K562 (cell line): ENCODE measurements at regions not wholly inside any gene's neighbourhood (a gene's known extent, or its start where the extent isn't known, plus 50 kb on each side); places are given as distances from the start of the nearest gene placed in this dataset.
A peak's percentile ranks its signal among the peaks of the same experiment; 100 is the strongest.

Experiments
- ATAC-seq: fragments of 200-7000 bp; cut with Tn5 transposase; 3 replicates; pipeline ENCODE4 v1.9.1; 2020; ENCODE audit warnings: moderate library complexity
- BruUV-seq: library from RNA; stranded (reverse); fragments of 400-500 nt; replicated peaks from 2 replicates; lab custom pipeline; 2021; lab: Mats Ljungman, UMichigan
- CTCF ChIA-PET: fragments of 300-600 bp; formaldehyde crosslinking; extraction: SDS; loops from one replicate; lab custom pipeline; 2021; ENCODE audit warnings: low intra/inter-chr PET ratio; lab: Yijun Ruan, JAX
- POLR2A ChIA-PET: fragments of 300-600, 350-650 bp; sonication (Branson Sonifier 250); formaldehyde crosslinking; extraction: SDS; loops from one replicate; lab custom pipeline; 2021; ENCODE audit warnings: antibody characterized with exemption, inconsistent platforms; lab: Yijun Ruan, JAX
- DNase-seq, 4 experiments: peaks; one replicate each; pipeline versions ENCODE4 v3.0.0 to v3.0.0-alpha.2; 2011 to 2018; ENCODE audit warnings: low spot score in 3 of 4, mixed read lengths in 3 of 4; ENCODE audit errors: extremely low read depth in 1 of 4
- FAIRE-seq: peaks from 2 replicates; lab custom pipeline; 2011; peaks lifted over from hg19 to GRCh38; lab: Jason Lieb, UNC
- H2AFZ ChIP-seq: 2 replicates; pipeline ENCODE4 v1.6.0; 2011; ENCODE audit warnings: low read depth, low read length, control low read depth, inconsistent platforms
- H3K27ac ChIP-seq: fragments of 200-600 bp; 3 replicates; pipeline ENCODE4 v1.8.0; 2011; ENCODE audit warnings: low read depth, mild to moderate bottlenecking, control low read depth, inconsistent platforms, low read length, moderate library complexity, mixed read lengths; ENCODE audit errors: extremely low read depth
- H3K27me3 ChIP-seq, 2 experiments: fragments of 300-600 bp in 1 of 2; 2 replicates in 1 of 2; 3 replicates in 1 of 2; pipeline versions ENCODE4 v1.6.0 to v1.8.0; 2011; ENCODE audit warnings: inconsistent platforms in 2 of 2, low read length in 2 of 2, mild to moderate bottlenecking in 1 of 2, mixed read lengths in 1 of 2, moderate library complexity in 1 of 2; ENCODE audit not compliant: control insufficient read depth in 2 of 2, insufficient read depth in 2 of 2
- H3K36me3 ChIP-seq: fragments of 300-600 bp; 3 replicates; pipeline ENCODE4 v1.8.0; 2011; ENCODE audit warnings: mild to moderate bottlenecking, low read length, inconsistent platforms; ENCODE audit not compliant: control insufficient read depth, insufficient read depth
- H3K4me1 ChIP-seq, 2 experiments: fragments of 200-600 bp in 1 of 2; replicated peaks in 1 of 2; 2 replicates in 1 of 2; 3 replicates in 1 of 2; pipeline versions ENCODE4 v1.5.1 to v1.8.0; 2011; ENCODE audit warnings: inconsistent platforms in 2 of 2, low read length in 2 of 2, mild to moderate bottlenecking in 1 of 2, mixed read lengths in 1 of 2, moderate library complexity in 1 of 2; ENCODE audit not compliant: control insufficient read depth in 2 of 2, insufficient read depth in 2 of 2
- H3K4me2 ChIP-seq: 2 replicates; pipeline ENCODE4 v1.6.1; 2011; ENCODE audit warnings: low read length, control low read depth, inconsistent platforms, mixed read lengths; ENCODE audit not compliant: insufficient read depth
- H3K4me3 ChIP-seq: fragments of 200-600 bp; sonication (generic), shearing (Covaris generic); 2 replicates; pipeline ENCODE4 v1.5.1; 2016; ENCODE audit warnings: control low read depth, inconsistent platforms
- H3K79me2 ChIP-seq: fragments of 200-600 bp; 3 replicates; pipeline ENCODE4 v1.8.0; 2011; ENCODE audit warnings: low read length, inconsistent platforms; ENCODE audit not compliant: control insufficient read depth, insufficient read depth
- H3K9ac ChIP-seq, 2 experiments: 2 replicates each; pipeline versions ENCODE4 v1.6.0 to v1.6.1; 2011; ENCODE audit warnings: low read depth in 2 of 2, low read length in 2 of 2, control low read depth in 1 of 2, inconsistent platforms in 1 of 2, mild to moderate bottlenecking in 1 of 2, mixed read lengths in 1 of 2; ENCODE audit not compliant: insufficient read depth in 1 of 2
- H3K9me1 ChIP-seq: one replicate; pipeline ENCODE4 v1.6.0; 2011; ENCODE audit warnings: inconsistent platforms, mild to moderate bottlenecking, low read length, moderate library complexity; ENCODE audit not compliant: control insufficient read depth, insufficient read depth
- H3K9me3 ChIP-seq: replicated peaks from 2 replicates; pipeline ENCODE4 v1.5.1; 2011; ENCODE audit warnings: low read depth, low read length, inconsistent platforms; ENCODE audit not compliant: control insufficient read depth, insufficient read depth
- H4K20me1 ChIP-seq: replicated peaks from 2 replicates; pipeline ENCODE4 v1.6.1; 2011; ENCODE audit warnings: low read length, inconsistent platforms, mixed read lengths; ENCODE audit not compliant: control insufficient read depth, insufficient read depth
- ARID3B ChIP-seq: fragments of 250-450 bp; sonication (Bioruptor Pico); IDR thresholded peaks from 2 replicates; pipeline ENCODE4 v1.4.0; 2020; ENCODE audit warnings: borderline replicate concordance
- C11orf30 ChIP-seq: fragments of 450-650 bp; IDR thresholded peaks from 2 replicates; pipeline ENCODE4 v1.6.1; 2016; ENCODE audit warnings: low read depth, mild to moderate bottlenecking
- ELK1 ChIP-seq: sonication (generic); formaldehyde crosslinking; IDR thresholded peaks from 2 replicates; pipeline ENCODE4 v1.8.1; 2022; ENCODE audit warnings: missing genetic modification reagents
- FOXK2 ChIP-seq, 2 experiments: fragments of 450-650 bp; IDR thresholded peaks in 1 of 2; conservative IDR thresholded peaks in 1 of 2; 2 replicates each; pipeline ENCODE4 v1.6.1; 2016; ENCODE audit warnings: low read depth in 2 of 2, mild to moderate bottlenecking in 1 of 2
- FOXM1 ChIP-seq, 2 experiments: fragments of 450-650 bp in 1 of 2; sonication (generic) in 1 of 2; formaldehyde crosslinking in 1 of 2; IDR thresholded peaks; 2 replicates each; pipeline versions ENCODE4 v1.6.1 to v1.9.0; 2017 to 2022; ENCODE audit warnings: low read depth in 2 of 2, mild to moderate bottlenecking in 2 of 2, missing genetic modification reagents in 1 of 2, moderate library complexity in 1 of 2
- MAFF ChIP-seq: IDR thresholded peaks from 2 replicates; pipeline ENCODE4 v1.6.1; 2012; ENCODE audit warnings: low read length, improper control_type of control experiment
- MAFG ChIP-seq: fragments of 450-650 bp; conservative IDR thresholded peaks from 2 replicates; pipeline ENCODE4 v1.6.1; 2016; ENCODE audit warnings: missing genetic modification characterization, missing compliant biosample characterization
- MAFK ChIP-seq: IDR thresholded peaks from 2 replicates; pipeline ENCODE4 v1.6.1; 2011; ENCODE audit warnings: low read length, improper control_type of control experiment
- ZNF316 ChIP-seq: fragments of 450-650 bp; IDR thresholded peaks from 2 replicates; pipeline ENCODE4 v1.6.1; 2016
- ZNF384 ChIP-seq: IDR thresholded peaks from 2 replicates; pipeline ENCODE4 v1.6.1; 2012; ENCODE audit warnings: low read depth, low read length, improper control_type of control experiment
- WGBS: fragments of 100-300 bp; shearing (Covaris generic); methylation state at CpG from one replicate; pipeline ENCODE4 v1.1.6; 2016; ENCODE audit warnings: low coverage, mixed read lengths; ENCODE audit not compliant: insufficient coverage; ENCODE audit errors: missing lambda C conversion rate; 5-methylcytosine and 5-hydroxymethylcytosine counted together
- in situ Hi-C: fragments of 300-500 bp; cut with MboI; formaldehyde crosslinking; loops from 4 replicates; pipeline ENCODE4 v1.15.0; 2018; ENCODE audit warnings: inconsistent platforms, mixed read lengths
- intact Hi-C: fragments of 100-400 bp; cut with micrococcal nuclease; formaldehyde crosslinking; loops from 2 replicates; pipeline ENCODE4 v1.14.2; 2022

- TF ChIP-seq ZNF384 (no peak), FOXK2 (conservative IDR thresholded peaks at IDR 0.05 in 1 of 2, IDR thresholded peaks at IDR 0.05 in 1 of 2; ENCODE audit: low read depth in 2 of 2) (no peak), FOXM1 (IDR thresholded peaks at IDR 0.05; ENCODE audit: low read depth) (no peak), FOXM1 (CRISPR knock-in tag; IDR thresholded peaks at IDR 0.05; ENCODE audit: low read depth) (no peak)
These were observed 122.5 kb upstream of the EGR2 start (continued) for GRCh38 chr10:62938672-62939071.

GRCh38 chr10:62937674-62938073 lies 121.5 kb upstream of the EGR2 start:
- no peak for DNase-seq
- H4K20me1 ChIP-seq = no peaks in the 10 kb centered on the region
- TF ChIP-seq MAFG (peak; percentile 51), MAFF (peak; percentile 45), MAFK (peak; percentile 51), ZNF316 (peak; percentile 49; the same call in 1 of the 2 replicates), C11orf30 (peak; percentile 49; the same call in 1 of the 2 replicates), ELK1 (no peak), ARID3B (CRISPR knock-in tag) (no peak)
- TF ChIP-seq, all 486 proteins: peak for 5
- Histone ChIP-seq H3K4me2 (no peak overlapping the region), H3K4me1 (no peaks in the 10 kb centered on the region), H2AFZ (no peak overlapping the region), H3K36me3 (no peaks in the 10 kb centered on the region), H3K4me3 (no peak overlapping the region), H3K9me3 (no peaks in the 10 kb centered on the region), H3K27me3 (peaks cover 5 to 10% of the 10 kb centered on the region in 2 experiments; a peak in 3 of 5 replicates), H3K9me1 (no peaks in the 10 kb centered on the region), H3K27ac (no peak overlapping the region), H3K9ac (no peak overlapping the region), H3K79me2 (no peaks in the 10 kb centered on the region)
- BruUV-seq = no TSS peak
- no peak for FAIRE-seq
- intact Hi-C loops = no loop called here
- no peak for ATAC-seq
- 2% methylated on average over 6 of the region's 6 CpGs for WGBS
- ChIA-PET CTCF (no interaction called here), POLR2A (no interaction called here)
- in situ Hi-C loops = no loop called here
